B cell (primary cell): ENCODE measurements at regions not wholly inside any gene's neighbourhood (a gene's known extent, or its start where the extent isn't known, plus 50 kb on each side); places are given as distances from the start of the nearest gene placed in this dataset.

Experiments
- ATAC-seq: fragments of 200-7000 bp; cut with Tn5 transposase; one replicate; pipeline ENCODE4 v1.10.0; 2021; ENCODE audit warnings: low read depth, mild to moderate bottlenecking, moderate number of reproducible peaks, moderate library complexity
- CTCF ChIA-PET: fragments of 350-600 bp; sonication (Branson Sonifier 250); formaldehyde crosslinking; loops from one replicate; lab custom pipeline; 2021; ENCODE audit warnings: antibody characterized with exemption, inconsistent platforms; lab: Charles Lee
- POLR2A ChIA-PET: fragments of 350-600 bp; sonication (Branson Sonifier 250); formaldehyde crosslinking; loops from one replicate; lab custom pipeline; 2021; ENCODE audit warnings: antibody characterized with exemption; lab: Charles Lee
- DNase-seq: peaks from one replicate; pipeline ENCODE4 v3.0.0; 2013
- H2AFZ ChIP-seq: 2 replicates; pipeline ENCODE4 v1.6.1; 2012; ENCODE audit warnings: mild to moderate bottlenecking, low read depth, low read length; ENCODE audit not compliant: insufficient read depth, poor library complexity, severe bottlenecking
- H3K27ac ChIP-seq, 2 donors: 1 replicate in 1 of 2; 2 replicates in 1 of 2; pipeline ENCODE4 v1.5.1; 2012 to 2013; ENCODE audit warnings: low read length in 2 of 2, mild to moderate bottlenecking in 2 of 2, moderate library complexity in 1 of 2
- H3K27me3 ChIP-seq, 4 experiments: fragments of 200-600 bp in 1 of 4; sonication (generic) in 1 of 4; replicated peaks in 1 of 4; 1 replicate in 2 of 4; 2 replicates in 2 of 4; pipeline versions ENCODE4 v1.6.1 to v1.7.0; 2013 to 2016; ENCODE audit warnings: low read length in 3 of 4, mild to moderate bottlenecking in 2 of 4, mixed read lengths in 1 of 4, moderate library complexity in 1 of 4; ENCODE audit not compliant: insufficient read depth in 4 of 4, control insufficient read depth in 3 of 4; ENCODE audit errors: control extremely low read depth in 1 of 4
- H3K36me3 ChIP-seq, 2 experiments: replicated peaks in 1 of 2; 1 replicate in 1 of 2; 2 replicates in 1 of 2; pipeline versions ENCODE4 v1.6.1 to v1.7.1; 2013; ENCODE audit warnings: low read length in 1 of 2; ENCODE audit not compliant: insufficient read depth in 2 of 2, control insufficient read depth in 1 of 2; ENCODE audit errors: control extremely low read depth in 1 of 2, extremely low read depth in 1 of 2
- H3K4me1 ChIP-seq, 2 donors: fragments of 200-600 bp in 1 of 2; sonication (generic) in 1 of 2; 1 replicate in 1 of 2; 2 replicates in 1 of 2; pipeline versions ENCODE4 v1.5.1 to v1.6.1; 2013 to 2017; ENCODE audit warnings: low read length in 2 of 2; ENCODE audit not compliant: control insufficient read depth in 2 of 2, insufficient read depth in 2 of 2
- H3K4me2 ChIP-seq: replicated peaks from 2 replicates; pipeline ENCODE3; 2012; ENCODE audit warnings: mild to moderate bottlenecking, low read depth, low read length; ENCODE audit not compliant: poor library complexity, severe bottlenecking
- H3K4me3 ChIP-seq, 5 experiments: fragments of 200-600 bp in 1 of 5; sonication (generic) in 1 of 5; 1 replicate in 3 of 5; 2 replicates in 2 of 5; pipeline versions ENCODE4 v1.5.1 to v1.7.0; 2011 to 2016; ENCODE audit warnings: low read length in 4 of 5, mild to moderate bottlenecking in 4 of 5, low read depth in 2 of 5, control low read depth in 1 of 5, moderate library complexity in 1 of 5; ENCODE audit not compliant: insufficient read depth in 1 of 5; ENCODE audit errors: control extremely low read depth in 1 of 5, extremely low read depth in 1 of 5
- H3K79me2 ChIP-seq: fragments of 200-600 bp; sonication (generic); one replicate; pipeline ENCODE4 v1.6.0; 2016; ENCODE audit warnings: low read length; ENCODE audit not compliant: control insufficient read depth, insufficient read depth
- H3K9ac ChIP-seq: fragments of 200-600 bp; sonication (generic); 2 replicates; pipeline ENCODE4 v1.6.1; 2017; ENCODE audit warnings: mild to moderate bottlenecking, low read length, moderate library complexity
- H3K9me3 ChIP-seq, 3 donors: one replicate each; pipeline versions ENCODE4 v1.6.1 to v1.7.1; 2013; ENCODE audit warnings: low read length in 2 of 3; ENCODE audit not compliant: control insufficient read depth in 2 of 3, insufficient read depth in 1 of 3; ENCODE audit errors: control extremely low read depth in 1 of 3
- H4K20me1 ChIP-seq: 2 replicates; pipeline ENCODE4 v1.6.0; 2012; ENCODE audit warnings: mild to moderate bottlenecking, low read length; ENCODE audit not compliant: insufficient read depth, control insufficient read depth, poor library complexity, severe bottlenecking
- H3K27ac Mint-ChIP-seq: one replicate; pipeline ENCODE4 v1.8.0; 2021; ENCODE audit warnings: mixed read lengths
- H3K27me3 Mint-ChIP-seq: one replicate; pipeline ENCODE4 v1.8.0; 2021; ENCODE audit warnings: mixed read lengths
- H3K4me1 Mint-ChIP-seq: one replicate; pipeline ENCODE4 v1.8.0; 2021; ENCODE audit warnings: mixed read lengths
- H3K4me3 Mint-ChIP-seq: one replicate; pipeline ENCODE4 v1.8.0; 2021; ENCODE audit warnings: mixed read lengths
- H3K9me3 Mint-ChIP-seq: one replicate; pipeline ENCODE4 v1.8.0; 2022; ENCODE audit warnings: mixed read lengths; ENCODE audit not compliant: insufficient read depth
- EZH2 ChIP-seq: IDR thresholded peaks from 2 replicates; pipeline ENCODE4 v1.6.1; 2012; ENCODE audit warnings: borderline replicate concordance, low read depth, mild to moderate bottlenecking, moderate library complexity, low read length; ENCODE audit not compliant: insufficient read depth, poor library complexity, severe bottlenecking
- WGBS: methylation state at CpG from one replicate; pipeline ENCODE4 v1.1.5; 2013; ENCODE audit warnings: missing lambda C conversion rate; ENCODE audit not compliant: insufficient coverage; 5-methylcytosine and 5-hydroxymethylcytosine counted together
- intact Hi-C: fragments of 100-400 bp; cut with micrococcal nuclease; formaldehyde crosslinking; loops from one replicate; pipeline ENCODE4 v1.10.0; 2022
- TF ChIP-seq, protein P1 (sequence below): fragments of 200-600 bp; IDR thresholded peaks from one replicate; pipeline ENCODE4 v1.8.0; 2022; ENCODE audit warnings: antibody characterized with exemption, mild to moderate bottlenecking

DNA sequence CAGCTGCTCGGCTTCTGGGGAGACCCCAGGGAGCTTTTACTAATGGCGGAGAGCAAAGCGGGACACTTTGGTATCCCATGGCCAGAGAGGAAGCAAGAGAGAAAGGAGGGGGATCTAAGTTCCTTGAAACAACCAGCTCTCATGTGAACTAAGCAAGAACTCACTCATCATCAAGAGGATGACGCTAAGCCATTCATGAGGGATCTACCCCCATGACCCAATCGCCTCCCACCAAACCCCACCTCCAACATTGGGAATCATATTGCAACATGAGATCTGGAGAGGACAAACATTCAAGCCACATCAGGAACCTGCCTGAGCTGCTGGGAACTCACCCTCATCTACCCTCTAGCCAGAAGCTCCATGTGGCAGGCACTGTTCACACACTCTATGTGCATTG lies 372.1 kb upstream of the RUNX1 start:
- H3K4me2 ChIP-seq, result no peak overlapping the region
- no peaks in the 10 kb centered on the region for H3K79me2 ChIP-seq
- no peaks in the 10 kb centered on the region for H3K36me3 ChIP-seq
- ChIA-PET POLR2A (no interaction called here), CTCF (interaction anchor here (0.9 to 1.3 kb wide), 2 partner anchors 19 to 609 kb away, joined by 3 to 4 read pairs; no protein-coding TSS in a partner anchor)
- TF ChIP-seq, protein P1, sequence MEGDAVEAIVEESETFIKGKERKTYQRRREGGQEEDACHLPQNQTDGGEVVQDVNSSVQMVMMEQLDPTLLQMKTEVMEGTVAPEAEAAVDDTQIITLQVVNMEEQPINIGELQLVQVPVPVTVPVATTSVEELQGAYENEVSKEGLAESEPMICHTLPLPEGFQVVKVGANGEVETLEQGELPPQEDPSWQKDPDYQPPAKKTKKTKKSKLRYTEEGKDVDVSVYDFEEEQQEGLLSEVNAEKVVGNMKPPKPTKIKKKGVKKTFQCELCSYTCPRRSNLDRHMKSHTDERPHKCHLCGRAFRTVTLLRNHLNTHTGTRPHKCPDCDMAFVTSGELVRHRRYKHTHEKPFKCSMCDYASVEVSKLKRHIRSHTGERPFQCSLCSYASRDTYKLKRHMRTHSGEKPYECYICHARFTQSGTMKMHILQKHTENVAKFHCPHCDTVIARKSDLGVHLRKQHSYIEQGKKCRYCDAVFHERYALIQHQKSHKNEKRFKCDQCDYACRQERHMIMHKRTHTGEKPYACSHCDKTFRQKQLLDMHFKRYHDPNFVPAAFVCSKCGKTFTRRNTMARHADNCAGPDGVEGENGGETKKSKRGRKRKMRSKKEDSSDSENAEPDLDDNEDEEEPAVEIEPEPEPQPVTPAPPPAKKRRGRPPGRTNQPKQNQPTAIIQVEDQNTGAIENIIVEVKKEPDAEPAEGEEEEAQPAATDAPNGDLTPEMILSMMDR, result no peak
- no peak for TF ChIP-seq EZH2
- Mint-ChIP-seq H3K27ac (no peak overlapping the region), H3K9me3 (peaks cover 4% of the 10 kb centered on the region), H3K27me3 (peaks cover 24% of the 10 kb centered on the region), H3K4me1 (no peaks in the 10 kb centered on the region), H3K4me3 (no peak overlapping the region)
- no peak overlapping the region for H3K27ac ChIP-seq
- H3K4me1 ChIP-seq, result no peaks in the 10 kb centered on the region
- no peaks in the 10 kb centered on the region for H4K20me1 ChIP-seq
- no peak overlapping the region for H3K4me3 ChIP-seq
- no peak overlapping the region for H2AFZ ChIP-seq
- DNase-seq (no peak), ATAC-seq (no peak)
- H3K9ac ChIP-seq, result no peak overlapping the region
- no peaks in the 10 kb centered on the region for H3K27me3 ChIP-seq
- WGBS, result 100% methylated on average over 5 of the region's 5 CpGs
- intact Hi-C loops, result no loop called here
- peaks cover 0 to 15% (median 10%) of the 10 kb centered on the region in 3 donors for H3K9me3 ChIP-seq

DNA sequence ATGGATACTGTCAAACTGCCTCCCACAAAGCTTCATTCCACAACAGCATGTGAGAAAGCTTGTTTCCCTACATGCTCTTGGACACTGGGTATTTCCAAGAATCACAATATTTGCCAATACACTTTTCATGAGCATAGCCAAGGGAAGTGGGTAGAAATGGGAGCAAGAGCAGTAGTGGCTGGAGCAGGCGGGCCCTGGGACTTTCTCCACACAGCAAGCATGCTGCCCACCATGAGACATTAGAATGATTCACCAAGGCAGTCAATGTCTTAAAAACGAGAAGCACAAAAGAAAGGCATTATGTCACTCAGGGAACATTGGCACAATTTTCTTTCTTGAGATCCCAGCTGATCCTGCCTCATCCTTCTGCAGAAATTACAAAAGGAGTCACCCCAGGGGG lies 371.6 kb upstream of the RUNX1 start:
- Mint-ChIP-seq H3K4me1 (no peaks in the 10 kb centered on the region), H3K4me3 (no peak overlapping the region), H3K27me3 (peaks cover 24% of the 10 kb centered on the region), H3K27ac (no peak overlapping the region), H3K9me3 (peaks cover 4% of the 10 kb centered on the region)
- intact Hi-C loops, result no loop called here
- Histone ChIP-seq H3K27me3 (no peaks in the 10 kb centered on the region), H3K4me2 (no peak overlapping the region), H4K20me1 (no peaks in the 10 kb centered on the region), H3K79me2 (no peaks in the 10 kb centered on the region), H3K4me1 (no peaks in the 10 kb centered on the region), H3K4me3 (no peak overlapping the region), H3K9me3 (peaks cover 0 to 15% (median 10%) of the 10 kb centered on the region in 3 donors), H3K36me3 (no peaks in the 10 kb centered on the region), H2AFZ (no peak overlapping the region), H3K9ac (no peak overlapping the region), H3K27ac (no peak overlapping the region)
- 57% methylated on average over 1 of the region's 2 CpGs for WGBS
- TF ChIP-seq, protein P1, result no peak
- TF ChIP-seq EZH2, result no peak
- DNase-seq, result no peak
- ChIA-PET CTCF (interaction anchor here (0.6 to 1.3 kb wide), 3 partner anchors 19 to 609 kb away, joined by 3 to 4 read pairs (median 3); no protein-coding TSS in a partner anchor), POLR2A (no interaction called here)
- no peak for ATAC-seq
